ENCODE measurements at regions not wholly inside any gene's neighbourhood (a gene's known extent, or its start where the extent isn't known, plus 50 kb on each side); places are given as distances from the start of the nearest gene placed in this dataset.

DNA sequence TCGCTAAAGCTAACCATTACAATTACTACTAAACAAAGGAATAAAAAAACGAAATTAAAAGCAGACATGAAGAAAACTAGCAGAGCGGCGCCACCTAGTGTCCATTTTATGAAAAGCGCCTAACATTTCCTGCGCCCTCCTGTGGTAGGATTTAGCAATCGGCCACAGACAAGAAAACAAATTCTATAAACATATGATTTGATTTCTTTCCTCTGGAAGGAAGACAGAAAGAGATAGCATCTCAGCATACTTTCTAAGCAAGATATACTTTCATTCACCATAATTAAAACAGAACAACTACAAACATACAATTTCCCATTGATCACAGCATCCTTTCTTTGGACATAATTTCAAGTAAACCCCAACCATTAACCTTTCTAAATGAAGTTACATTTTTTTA, 337.7 kb upstream of the NPVF start:
- peak in 5 of 6 donors; percentile 25 to 71 (median 45) for DNase-seq
- peak in 3 of 4 donors; percentile 30 to 79 (median 67) for ATAC-seq
- TF ChIP-seq, protein P1, sequence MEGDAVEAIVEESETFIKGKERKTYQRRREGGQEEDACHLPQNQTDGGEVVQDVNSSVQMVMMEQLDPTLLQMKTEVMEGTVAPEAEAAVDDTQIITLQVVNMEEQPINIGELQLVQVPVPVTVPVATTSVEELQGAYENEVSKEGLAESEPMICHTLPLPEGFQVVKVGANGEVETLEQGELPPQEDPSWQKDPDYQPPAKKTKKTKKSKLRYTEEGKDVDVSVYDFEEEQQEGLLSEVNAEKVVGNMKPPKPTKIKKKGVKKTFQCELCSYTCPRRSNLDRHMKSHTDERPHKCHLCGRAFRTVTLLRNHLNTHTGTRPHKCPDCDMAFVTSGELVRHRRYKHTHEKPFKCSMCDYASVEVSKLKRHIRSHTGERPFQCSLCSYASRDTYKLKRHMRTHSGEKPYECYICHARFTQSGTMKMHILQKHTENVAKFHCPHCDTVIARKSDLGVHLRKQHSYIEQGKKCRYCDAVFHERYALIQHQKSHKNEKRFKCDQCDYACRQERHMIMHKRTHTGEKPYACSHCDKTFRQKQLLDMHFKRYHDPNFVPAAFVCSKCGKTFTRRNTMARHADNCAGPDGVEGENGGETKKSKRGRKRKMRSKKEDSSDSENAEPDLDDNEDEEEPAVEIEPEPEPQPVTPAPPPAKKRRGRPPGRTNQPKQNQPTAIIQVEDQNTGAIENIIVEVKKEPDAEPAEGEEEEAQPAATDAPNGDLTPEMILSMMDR (IDR thresholded peaks at IDR 0.05): peak; percentile 98 to 100 (median 100)
- H3K4me3 ChIP-seq: no peak overlapping the region
- H3K27me3 ChIP-seq: no peaks in the 10 kb centered on the region
- no peaks in the 10 kb centered on the region for H3K4me1 ChIP-seq
- no peaks in the 10 kb centered on the region for H3K9me3 ChIP-seq
- FAIRE-seq: peak; percentile 97
- no peaks in the 10 kb centered on the region for H3K36me3 ChIP-seq
- intact Hi-C loops (cut with DNase I): loop anchor here in 1 of 3 donors (10.0 kb wide), 1 partner anchor 301 kb away; no protein-coding TSS in a partner anchor
- no peak overlapping the region for H3K27ac ChIP-seq
- WGBS, 2 donors: 0 to 1% methylated on average over 7 of the region's 7 CpGs

DNA sequence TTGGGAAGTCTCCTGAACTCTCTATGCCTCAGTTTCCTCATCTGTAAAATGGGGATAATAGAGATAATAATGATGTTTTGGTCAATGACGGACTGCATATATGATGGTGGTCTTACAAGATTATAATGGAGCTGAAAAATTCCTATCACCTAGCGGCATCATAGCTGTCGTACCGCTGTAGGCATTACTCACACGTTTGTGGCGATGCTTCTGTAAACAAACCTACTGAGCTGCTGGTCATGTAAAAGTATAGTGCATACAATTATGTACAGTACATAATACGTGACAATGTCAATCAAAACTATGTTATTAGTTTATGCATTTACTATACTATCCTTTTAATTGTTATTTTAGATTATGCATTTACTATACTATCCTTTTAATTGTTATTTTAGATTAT, 339.1 kb upstream of the NPVF start:
- H3K27me3 ChIP-seq: no peaks in the 10 kb centered on the region
- no peak for FAIRE-seq
- H3K9me3 ChIP-seq: no peaks in the 10 kb centered on the region
- H3K4me3 ChIP-seq: no peak overlapping the region
- no peaks in the 10 kb centered on the region for H3K36me3 ChIP-seq
- TF ChIP-seq, protein P1 (IDR thresholded peaks at IDR 0.05): no peak
- intact Hi-C loops (cut with DNase I): loop anchor here in 1 of 3 donors (10.0 kb wide), 1 partner anchor 303 kb away; no protein-coding TSS in a partner anchor
- no peak for ATAC-seq
- DNase-seq: no peak
- no peaks in the 10 kb centered on the region for H3K4me1 ChIP-seq
- WGBS, 2 donors: 84 to 89% methylated on average over 7 of the region's 7 CpGs
- H3K27ac ChIP-seq: no peak overlapping the region

DNA sequence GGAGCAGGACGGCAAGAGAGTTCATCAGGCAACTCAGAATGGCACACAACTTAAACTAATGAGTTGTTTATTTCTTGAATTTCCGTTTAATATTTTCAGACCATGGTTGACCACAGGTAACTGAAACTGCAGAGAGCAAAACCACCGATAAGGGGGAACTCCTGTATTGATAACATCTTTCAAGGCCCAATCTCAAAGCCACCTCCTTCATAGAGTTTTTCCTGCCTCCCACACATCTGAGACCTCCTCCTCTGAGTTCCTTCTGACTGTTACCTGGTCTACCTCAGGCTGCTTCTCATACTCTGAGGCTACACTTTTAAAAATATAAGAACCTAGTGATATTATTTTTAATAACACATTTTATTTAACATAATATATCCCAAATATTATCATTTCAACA, 341.5 kb upstream of the NPVF start:
- TF ChIP-seq, protein P1 (IDR thresholded peaks at IDR 0.05): no peak
- FAIRE-seq (no peak), ATAC-seq (no peak), DNase-seq (no peak)
- no peaks in the 10 kb centered on the region for H3K9me3 ChIP-seq
- no peak overlapping the region for H3K27ac ChIP-seq
- WGBS, 2 donors: 63 to 72% methylated on average over 3 of the region's 3 CpGs
- intact Hi-C loops (cut with DNase I): loop anchor here in 1 of 3 donors (10.0 kb wide), 1 partner anchor 305 kb away; no protein-coding TSS in a partner anchor
- no peaks in the 10 kb centered on the region for H3K27me3 ChIP-seq
- no peaks in the 10 kb centered on the region for H3K36me3 ChIP-seq
- H3K4me3 ChIP-seq: no peak overlapping the region
- no peaks in the 10 kb centered on the region for H3K4me1 ChIP-seq

DNA sequence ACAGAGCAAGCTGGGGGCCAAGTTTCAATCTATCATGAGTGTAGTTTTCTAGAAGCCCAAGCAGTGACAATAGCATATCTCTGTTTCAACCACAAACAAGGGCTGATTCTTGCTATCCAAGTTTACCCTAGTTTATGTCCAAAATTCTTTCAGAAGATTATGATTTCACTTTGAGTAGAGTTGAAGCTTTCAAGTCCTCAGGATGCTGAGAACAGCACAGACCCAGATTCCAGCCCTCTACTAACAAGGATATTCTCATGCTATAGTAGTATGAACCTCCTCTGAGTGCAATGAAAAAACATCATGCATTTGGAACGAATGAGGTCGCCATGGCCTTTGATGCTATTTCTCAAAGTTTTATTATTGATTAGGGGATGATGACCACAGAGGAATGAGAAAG, 344.1 kb upstream of the NPVF start:
- no peak overlapping the region for H3K27ac ChIP-seq
- H3K4me3 ChIP-seq: no peak overlapping the region
- H3K27me3 ChIP-seq: no peaks in the 10 kb centered on the region
- no peaks in the 10 kb centered on the region for H3K9me3 ChIP-seq
- H3K4me1 ChIP-seq: no peaks in the 10 kb centered on the region
- ATAC-seq (no peak), FAIRE-seq (no peak), DNase-seq (no peak)
- no peaks in the 10 kb centered on the region for H3K36me3 ChIP-seq
- 71 to 75% methylated on average over 2 of the region's 2 CpGs for WGBS, 2 donors
- intact Hi-C loops (cut with DNase I): no loop called here
- TF ChIP-seq, protein P1 (IDR thresholded peaks at IDR 0.05): no peak

DNA sequence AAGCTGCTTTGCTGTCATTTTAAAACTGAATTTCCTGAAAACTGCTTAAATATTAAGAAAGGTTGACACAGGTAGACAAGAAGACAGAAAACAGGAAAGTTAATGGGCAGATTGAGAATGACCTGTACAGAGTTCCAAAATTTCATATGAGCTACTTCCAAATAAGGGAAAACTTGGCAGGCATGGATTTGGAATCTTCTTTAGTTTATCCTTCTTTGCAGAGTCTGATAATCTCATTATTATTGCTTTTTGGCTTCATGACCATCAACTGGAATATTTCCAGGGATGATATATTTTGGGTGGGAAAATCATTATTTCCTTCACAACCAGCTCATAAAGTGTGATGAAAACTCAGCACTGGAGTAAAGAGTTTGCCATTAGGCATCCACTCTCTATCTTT, 346.5 kb upstream of the NPVF start:
- Histone ChIP-seq H3K36me3 (no peaks in the 10 kb centered on the region), H3K4me3 (no peak overlapping the region), H3K4me1 (no peaks in the 10 kb centered on the region), H3K27me3 (no peaks in the 10 kb centered on the region), H3K9me3 (no peaks in the 10 kb centered on the region), H3K27ac (no peak overlapping the region)
- DNase-seq: no peak
- ATAC-seq: no peak
- TF ChIP-seq, protein P1 (IDR thresholded peaks at IDR 0.05): no peak
- FAIRE-seq: no peak
- intact Hi-C loops (cut with DNase I): no loop called here
